GM12875 (cell line): ENCODE measurements at regions not wholly inside any gene's neighbourhood (a gene's known extent, or its start where the extent isn't known, plus 50 kb on each side); places are given as distances from the start of the nearest gene placed in this dataset.

ENCODE experiments used
- H3K4me3 ChIP-seq: one replicate; pipeline ENCODE4 v1.5.1; 2011; ENCODE audit warnings: low read depth, low read length, control low read depth
- CTCF ChIP-seq: IDR thresholded peaks from 2 replicates; pipeline ENCODE4 v1.5.1; 2011; ENCODE audit warnings: low read depth, mild to moderate bottlenecking, control low read depth, inconsistent platforms, low read length, moderate library complexity, borderline replicate concordance; ENCODE audit not compliant: insufficient read depth

GRCh38 chr5:42020788-42021530 is 95.9 kb downstream of the FBXO4 start:
- TF ChIP-seq CTCF, result no peak

GRCh38 chr5:42021923-42022322 is 96.8 kb downstream of the FBXO4 start:
- H3K4me3 ChIP-seq, result no peak overlapping the region
- TF ChIP-seq CTCF, result no peak

More at GRCh38 chr5:42020788-42021530, 95.9 kb downstream of the FBXO4 start:
- no peak overlapping the region for H3K4me3 ChIP-seq

- no peak for TF ChIP-seq CTCF
- no peak overlapping the region for H3K4me3 ChIP-seq
Measured at GRCh38 chr5:42022383-42022972, 97.4 kb downstream of the FBXO4 start.

- TF ChIP-seq CTCF, result no peak
- H3K4me3 ChIP-seq, result no peak overlapping the region
Measured at GRCh38 chr5:42026446-42026845, 101.4 kb downstream of the FBXO4 start.

GRCh38 chr5:42032137-42032536 is 107.1 kb downstream of the FBXO4 start:
- TF ChIP-seq CTCF, result no peak
- no peak overlapping the region for H3K4me3 ChIP-seq

- TF ChIP-seq CTCF, result no peak
- H3K4me3 ChIP-seq, result no peak overlapping the region
Measured at GRCh38 chr5:42035526-42035925, 110.4 kb downstream of the FBXO4 start.

- no peak for TF ChIP-seq CTCF
- no peak overlapping the region for H3K4me3 ChIP-seq
Measured at GRCh38 chr5:42036379-42036778, 111.3 kb downstream of the FBXO4 start.
